Mesodermal cell (in vitro differentiated cells): ENCODE measurements at regions not wholly inside any gene's neighbourhood (a gene's known extent, or its start where the extent isn't known, plus 50 kb on each side); places are given as distances from the start of the nearest gene placed in this dataset.

Source experiments
- H3K27ac ChIP-seq: 2 replicates; pipeline ENCODE4 v1.7.0; 2013; ENCODE audit warnings: mild to moderate bottlenecking, low read depth, low read length, moderate library complexity; ENCODE audit not compliant: severe bottlenecking
- H3K36me3 ChIP-seq: 2 replicates; pipeline ENCODE4 v1.7.1; 2013; ENCODE audit warnings: mild to moderate bottlenecking, low read length, moderate library complexity; ENCODE audit not compliant: control insufficient read depth, insufficient read depth
- H3K4me1 ChIP-seq: one replicate; pipeline ENCODE4 v1.7.1; 2013; ENCODE audit warnings: mild to moderate bottlenecking, low read length; ENCODE audit not compliant: insufficient read depth, control insufficient read depth, poor library complexity, severe bottlenecking
- H3K4me3 ChIP-seq: 2 replicates; pipeline ENCODE4 v1.7.0; 2013; ENCODE audit warnings: low read length, control low read depth, mild to moderate bottlenecking; ENCODE audit not compliant: insufficient read depth, poor library complexity, severe bottlenecking; ENCODE audit errors: extremely low read depth
- H3K9me3 ChIP-seq: 2 replicates; pipeline ENCODE4 v1.7.1; 2013; ENCODE audit warnings: mild to moderate bottlenecking, low read length, moderate library complexity; ENCODE audit not compliant: control insufficient read depth
- WGBS, 2 experiments: methylation state at CpG; one replicate each; pipeline ENCODE4 v1.1.5; 2013; ENCODE audit warnings: missing lambda C conversion rate in 2 of 2; ENCODE audit not compliant: insufficient coverage in 2 of 2; 5-methylcytosine and 5-hydroxymethylcytosine counted together

DNA sequence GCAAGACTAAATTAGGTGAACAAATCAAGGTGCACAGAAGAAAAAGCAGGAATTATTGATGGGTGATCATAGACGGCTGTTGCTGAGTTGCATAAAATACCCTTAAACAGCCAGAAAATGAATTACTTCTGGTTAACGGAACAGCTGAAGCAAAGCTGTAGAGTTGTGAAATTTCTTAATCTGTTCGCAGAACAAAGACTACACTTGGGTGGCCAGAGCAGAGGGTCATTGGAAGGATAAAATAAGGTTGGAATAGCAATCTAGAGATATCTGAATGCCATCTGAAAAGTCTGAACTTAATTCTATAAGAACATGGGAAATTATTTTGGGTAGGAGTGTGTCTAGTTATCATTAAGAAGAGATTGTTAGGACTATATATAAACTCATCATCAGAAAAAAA lies 339.1 kb upstream of the RSPO3 start:
- 91 to 100% methylated on average over 1 to 3 of the region's 3 CpGs for WGBS, 2 experiments
- Histone ChIP-seq H3K4me1 (peaks cover 9% of the 10 kb centered on the region), H3K36me3 (no peaks in the 10 kb centered on the region), H3K27ac (no peak overlapping the region), H3K4me3 (no peak overlapping the region), H3K9me3 (no peaks in the 10 kb centered on the region)

DNA sequence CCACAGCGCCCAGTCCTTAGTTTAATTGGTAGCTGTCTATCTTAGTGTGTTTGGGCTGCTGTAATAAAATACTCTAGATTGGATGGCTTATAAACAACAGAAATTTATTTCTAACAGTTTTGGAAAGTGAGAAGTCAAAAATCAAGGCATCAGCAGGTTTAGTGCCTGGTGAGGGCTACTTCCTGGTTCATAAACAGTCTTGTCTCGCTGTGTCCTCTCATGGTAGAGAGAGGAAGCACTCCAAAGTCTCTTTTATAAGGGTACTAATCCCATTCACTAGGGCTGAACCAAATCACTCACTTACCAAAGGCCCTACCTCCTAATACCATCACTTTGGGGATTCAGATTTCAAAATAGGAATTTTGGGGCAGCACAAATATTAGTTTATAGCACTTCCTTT lies 336.9 kb upstream of the RSPO3 start:
- Histone ChIP-seq H3K4me3 (no peak overlapping the region), H3K36me3 (no peaks in the 10 kb centered on the region), H3K27ac (no peak overlapping the region), H3K9me3 (no peaks in the 10 kb centered on the region), H3K4me1 (peaks cover 7% of the 10 kb centered on the region)
- 100% methylated on average over 1 of the region's 2 CpGs; no CpG with 5 or more reads in 1 of the 2 experiments for WGBS, 2 experiments

DNA sequence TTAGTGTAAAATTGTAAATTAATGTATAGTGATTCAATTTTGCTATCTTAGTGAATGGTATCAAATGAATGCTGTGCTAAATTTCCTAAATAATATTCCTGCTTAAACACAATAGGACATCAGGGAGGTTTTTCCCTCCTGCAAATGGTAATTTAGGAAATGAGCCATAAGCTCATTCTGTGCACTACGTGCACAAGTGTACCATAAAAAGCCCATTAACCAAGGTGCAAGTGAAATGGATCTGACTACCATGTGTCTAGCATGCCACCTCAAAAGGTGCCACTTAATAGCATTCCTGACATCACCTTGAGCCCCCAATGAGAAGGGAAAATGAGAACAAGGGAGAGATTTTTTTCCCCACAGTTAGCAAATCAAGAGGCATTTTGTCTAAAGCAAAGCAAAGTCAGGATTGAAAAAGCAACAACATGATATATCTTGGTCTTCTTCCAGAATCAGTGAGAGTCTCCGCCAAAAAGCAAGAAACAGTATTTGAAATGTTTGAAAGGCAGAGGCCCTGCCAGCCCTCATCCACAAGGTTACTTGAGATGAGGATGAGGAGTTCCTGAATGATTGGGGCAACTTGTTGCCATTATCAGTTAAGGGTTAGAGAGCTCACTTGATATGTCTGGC lies 334.2 kb upstream of the RSPO3 start:
- Histone ChIP-seq H3K4me3 (no peak overlapping the region), H3K9me3 (no peaks in the 10 kb centered on the region), H3K27ac (no peak overlapping the region), H3K36me3 (no peaks in the 10 kb centered on the region), H3K4me1 (peaks cover 7% of the 10 kb centered on the region)
- 50 to 67% methylated on average over 1 of the region's 2 CpGs for WGBS, 2 experiments

DNA sequence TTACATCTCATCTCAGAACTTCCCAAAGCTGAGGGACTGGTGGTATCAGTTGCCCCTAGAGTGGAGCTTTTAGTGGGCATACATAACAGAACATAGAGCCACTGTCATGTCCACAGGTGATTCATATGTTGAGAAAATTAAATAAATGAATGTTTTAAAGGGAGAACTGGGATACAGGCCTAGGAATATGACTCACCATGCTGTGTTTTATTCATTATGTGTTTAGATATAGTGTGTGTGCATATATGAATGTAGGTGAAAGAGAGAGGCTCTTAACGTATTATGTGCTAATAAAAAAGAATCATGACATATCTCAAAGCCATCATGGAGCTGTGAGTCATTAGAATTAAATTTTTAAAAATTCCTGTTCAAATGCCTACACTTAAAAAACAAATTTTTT lies 332.2 kb upstream of the RSPO3 start:
- no CpG with 5 or more reads among the region's 1 CpG for WGBS, 2 experiments
- Histone ChIP-seq H3K27ac (no peak overlapping the region), H3K4me1 (no peaks in the 10 kb centered on the region), H3K9me3 (no peaks in the 10 kb centered on the region), H3K36me3 (no peaks in the 10 kb centered on the region), H3K4me3 (no peak overlapping the region)

DNA sequence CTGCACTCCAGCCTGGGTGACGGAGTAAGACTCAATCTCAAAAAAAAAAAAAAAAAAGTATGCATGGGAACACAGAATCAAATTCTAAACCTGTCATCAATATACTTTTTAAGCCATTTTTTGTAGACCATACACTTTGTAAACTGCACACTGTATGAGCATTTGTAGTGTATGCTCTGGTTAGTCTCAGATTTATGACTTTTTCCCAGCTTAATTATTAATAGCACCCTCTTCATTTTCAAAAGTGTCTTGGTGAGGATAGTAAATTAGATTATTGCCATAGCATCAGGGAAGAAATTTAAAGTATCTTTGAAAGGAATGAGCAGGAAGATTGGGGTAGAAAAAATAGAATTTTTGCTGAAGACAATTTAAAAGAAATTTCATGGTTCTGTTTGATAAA lies 330.8 kb upstream of the RSPO3 start:
- Histone ChIP-seq H3K9me3 (no peaks in the 10 kb centered on the region), H3K27ac (no peak overlapping the region), H3K4me3 (no peak overlapping the region), H3K36me3 (no peaks in the 10 kb centered on the region), H3K4me1 (no peaks in the 10 kb centered on the region)
- no CpG with 5 or more reads among the region's 1 CpG for WGBS, 2 experiments

DNA sequence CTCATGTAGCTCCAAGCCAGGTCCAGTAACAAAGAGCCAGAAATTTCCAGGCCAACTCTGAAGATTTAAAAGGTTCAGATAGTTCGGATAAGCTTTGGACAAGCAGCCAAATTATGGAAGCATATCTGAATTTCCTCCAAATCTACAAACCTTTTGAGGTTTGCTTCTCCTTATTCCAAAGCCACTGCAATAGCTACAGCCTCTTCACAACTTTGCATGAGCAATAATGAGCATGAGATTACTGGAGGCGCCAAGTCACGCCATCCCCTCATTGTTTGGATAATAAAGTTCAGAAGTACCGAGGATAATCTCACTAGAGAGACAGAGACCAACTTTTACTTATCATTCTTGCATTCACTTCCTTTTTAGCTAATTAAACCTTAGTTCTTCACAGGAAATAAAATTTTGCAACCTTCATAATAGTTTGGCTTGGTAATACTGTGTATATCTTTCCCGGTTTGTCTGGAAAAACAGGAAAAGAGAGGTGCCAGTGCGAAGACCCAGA lies 329.6 kb upstream of the RSPO3 start:
- H3K4me3 ChIP-seq, result no peak overlapping the region
- H3K9me3 ChIP-seq, result no peaks in the 10 kb centered on the region
- no peak overlapping the region for H3K27ac ChIP-seq
- H3K36me3 ChIP-seq, result no peaks in the 10 kb centered on the region
- H3K4me1 ChIP-seq, result no peaks in the 10 kb centered on the region
- 87 to 97% methylated on average over 3 of the region's 6 CpGs for WGBS, 2 experiments

DNA sequence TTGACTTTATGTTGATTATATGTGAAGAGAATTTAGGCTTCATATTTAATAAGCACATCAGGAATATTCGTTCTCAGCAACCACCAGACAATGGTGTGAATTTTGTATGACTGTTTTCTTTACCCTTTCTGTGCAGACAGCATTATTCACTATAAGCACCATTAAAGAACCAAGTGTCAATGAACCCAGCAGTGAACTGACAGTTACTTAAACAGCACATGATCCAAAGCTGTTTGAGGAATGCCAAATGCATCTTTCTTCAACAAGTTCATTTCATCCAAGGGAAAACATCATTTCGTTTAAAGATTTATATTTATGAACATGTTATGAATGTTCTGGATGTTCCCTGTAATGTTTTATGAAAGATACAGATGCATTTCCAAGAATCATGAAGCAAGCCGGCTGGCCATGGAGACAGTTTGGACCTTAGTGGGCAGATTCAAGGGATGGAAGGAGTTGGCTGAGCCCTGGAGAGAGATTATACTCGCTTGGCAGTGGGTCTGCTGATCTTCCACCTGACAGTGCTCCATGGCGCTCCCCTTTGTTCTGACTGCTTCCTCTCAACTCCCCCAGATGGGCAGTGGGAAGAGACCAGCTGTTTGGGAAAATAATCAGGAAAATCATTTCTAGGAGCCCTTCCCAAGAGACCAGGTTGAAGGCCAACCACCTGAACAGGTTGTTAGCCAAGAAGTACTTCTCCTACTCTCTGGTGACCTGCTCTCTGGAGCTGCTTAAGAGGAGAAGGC lies 326.0 kb upstream of the RSPO3 start:
- H3K4me1 ChIP-seq, result no peaks in the 10 kb centered on the region
- H3K9me3 ChIP-seq, result no peaks in the 10 kb centered on the region
- no peaks in the 10 kb centered on the region for H3K36me3 ChIP-seq
- H3K27ac ChIP-seq, result no peak overlapping the region
- no peak overlapping the region for H3K4me3 ChIP-seq
- 93% methylated on average over 1 of the region's 5 CpGs; no CpG with 5 or more reads in 1 of the 2 experiments for WGBS, 2 experiments

DNA sequence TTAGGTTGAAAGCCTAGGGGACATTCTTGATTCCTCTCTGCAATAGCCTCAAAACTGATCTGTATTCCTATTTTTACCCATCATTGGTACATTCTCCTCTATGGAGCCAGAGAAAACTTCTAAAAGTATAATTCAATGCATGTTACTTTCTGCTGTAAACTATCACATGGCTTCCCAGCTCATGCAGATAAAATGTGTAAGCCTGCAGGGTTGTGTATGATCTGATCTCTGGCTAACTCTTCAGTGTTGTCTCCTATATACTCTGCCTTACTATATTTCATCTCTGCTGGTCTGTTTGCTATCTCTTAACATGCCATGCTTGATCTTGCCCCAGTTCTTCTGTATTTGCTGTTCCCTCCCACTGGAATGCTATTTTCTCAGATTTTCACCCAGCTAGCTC lies 323.3 kb upstream of the RSPO3 start:
- Histone ChIP-seq H3K27ac (no peak overlapping the region), H3K4me3 (no peak overlapping the region)

DNA sequence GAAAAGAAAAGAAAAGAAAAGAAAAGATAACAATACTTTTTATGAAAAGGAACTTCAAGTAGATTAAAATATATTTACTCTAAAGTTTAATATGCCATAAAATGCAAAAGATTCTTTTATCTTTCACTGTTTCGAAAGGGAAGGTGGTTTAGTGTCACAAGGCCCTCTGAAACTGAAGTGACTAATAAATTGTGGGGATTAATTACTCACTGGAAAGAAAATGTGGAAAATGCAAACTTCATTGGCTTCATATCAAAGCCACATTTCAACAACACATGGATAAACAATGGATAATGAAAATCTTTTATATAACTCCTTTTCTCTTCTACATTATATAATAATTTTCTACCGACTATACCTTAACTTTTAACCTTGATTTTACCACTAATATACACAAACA lies 320.5 kb upstream of the RSPO3 start:
- H3K4me1 ChIP-seq, result no peaks in the 10 kb centered on the region
- H3K36me3 ChIP-seq, result no peaks in the 10 kb centered on the region
- no CpG with 5 or more reads among the region's 2 CpGs for WGBS, 2 experiments
- no peaks in the 10 kb centered on the region for H3K9me3 ChIP-seq
- H3K27ac ChIP-seq, result no peak overlapping the region
- no peak overlapping the region for H3K4me3 ChIP-seq

More for the DNA sequence above, 323.3 kb upstream of the RSPO3 start:
- no peaks in the 10 kb centered on the region for H3K36me3 ChIP-seq
- H3K9me3 ChIP-seq, result no peaks in the 10 kb centered on the region
- H3K4me1 ChIP-seq, result no peaks in the 10 kb centered on the region

DNA sequence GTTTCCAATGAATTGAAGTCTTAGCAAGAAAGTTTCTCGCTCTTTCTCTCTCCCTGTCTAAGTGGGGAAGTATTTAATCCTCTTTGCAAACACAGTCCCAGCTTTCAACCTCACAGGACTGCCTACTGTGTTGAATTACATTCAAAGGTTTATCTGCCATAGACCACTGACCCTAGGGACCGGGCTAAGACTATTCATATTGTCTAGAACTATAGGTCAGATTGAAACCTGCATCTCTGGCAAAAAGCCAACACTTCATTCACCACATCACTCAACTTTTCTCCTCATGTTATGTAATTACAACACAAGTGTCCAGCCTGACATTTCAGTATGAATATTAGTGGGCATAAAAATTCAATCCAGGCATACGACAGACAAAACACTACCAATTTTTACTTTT lies 314.7 kb upstream of the RSPO3 start:
- Histone ChIP-seq H3K9me3 (no peaks in the 10 kb centered on the region), H3K4me3 (no peak overlapping the region), H3K4me1 (no peaks in the 10 kb centered on the region), H3K27ac (no peak overlapping the region), H3K36me3 (no peaks in the 10 kb centered on the region)
- WGBS, 2 experiments, result 83% methylated on average over 1 of the region's 3 CpGs; no CpG with 5 or more reads in 1 of the 2 experiments
